ENCODE measurements at regions not wholly inside any gene's neighbourhood (a gene's known extent, or its start where the extent isn't known, plus 50 kb on each side); places are given as distances from the start of the nearest gene placed in this dataset.

DNA sequence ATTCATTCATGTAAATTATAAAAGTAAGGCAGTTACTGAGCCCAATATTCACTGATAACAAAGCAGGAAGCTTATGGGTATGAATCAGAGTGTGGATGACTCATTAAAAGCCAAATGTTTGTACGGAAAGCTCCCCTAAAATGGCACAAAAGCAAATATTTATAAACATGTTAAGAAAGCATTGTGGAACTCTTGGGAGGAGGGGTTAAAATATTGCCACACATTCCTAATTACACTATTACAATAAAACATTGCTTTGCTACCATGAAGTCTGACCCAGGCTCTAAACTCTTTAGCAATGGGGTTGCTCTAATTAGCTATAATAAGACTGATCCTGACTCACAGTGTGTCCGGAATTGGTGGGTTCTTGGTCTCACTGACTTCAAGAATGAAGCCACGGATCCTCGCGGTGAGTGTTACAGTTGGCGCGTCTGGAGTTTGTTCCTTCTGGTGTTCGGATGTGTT, 110.9 kb downstream of the NAB1 start:
- TF ChIP-seq POLR2A (IDR thresholded peaks at IDR 0.05) (no peak), POLR2AphosphoS5 (IDR thresholded peaks at IDR 0.05) (no peak)
- TF ChIP-seq, protein P1, sequence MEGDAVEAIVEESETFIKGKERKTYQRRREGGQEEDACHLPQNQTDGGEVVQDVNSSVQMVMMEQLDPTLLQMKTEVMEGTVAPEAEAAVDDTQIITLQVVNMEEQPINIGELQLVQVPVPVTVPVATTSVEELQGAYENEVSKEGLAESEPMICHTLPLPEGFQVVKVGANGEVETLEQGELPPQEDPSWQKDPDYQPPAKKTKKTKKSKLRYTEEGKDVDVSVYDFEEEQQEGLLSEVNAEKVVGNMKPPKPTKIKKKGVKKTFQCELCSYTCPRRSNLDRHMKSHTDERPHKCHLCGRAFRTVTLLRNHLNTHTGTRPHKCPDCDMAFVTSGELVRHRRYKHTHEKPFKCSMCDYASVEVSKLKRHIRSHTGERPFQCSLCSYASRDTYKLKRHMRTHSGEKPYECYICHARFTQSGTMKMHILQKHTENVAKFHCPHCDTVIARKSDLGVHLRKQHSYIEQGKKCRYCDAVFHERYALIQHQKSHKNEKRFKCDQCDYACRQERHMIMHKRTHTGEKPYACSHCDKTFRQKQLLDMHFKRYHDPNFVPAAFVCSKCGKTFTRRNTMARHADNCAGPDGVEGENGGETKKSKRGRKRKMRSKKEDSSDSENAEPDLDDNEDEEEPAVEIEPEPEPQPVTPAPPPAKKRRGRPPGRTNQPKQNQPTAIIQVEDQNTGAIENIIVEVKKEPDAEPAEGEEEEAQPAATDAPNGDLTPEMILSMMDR (IDR thresholded peaks at IDR 0.05), result no peak

All from breast epithelium (tissue), 3 donors.